HG02870 (cell line): ENCODE measurements at regions not wholly inside any gene's neighbourhood (a gene's known extent, or its start where the extent isn't known, plus 50 kb on each side); places are given as distances from the start of the nearest gene placed in this dataset.
"Not testable (repeated sequence)": the region's sequence is repeated elsewhere in the genome, so short reads cannot be mapped to it uniquely, and the experiment has no call there.

Experiments used
- ATAC-seq: cut with Tn5 transposase; IDR thresholded peaks from one replicate; pipeline ENCODE4 v1.9.1; 2021; ENCODE audit warnings: mild to moderate bottlenecking, moderate library complexity; ENCODE audit not compliant: unreplicated experiment

GRCh38 chr12:82625523-82625922 lies 61.2 kb upstream of the TMTC2 start:
- ATAC-seq, result no peak

GRCh38 chr12:82627799-82628198 lies 58.9 kb upstream of the TMTC2 start:
- ATAC-seq, result peak; percentile 76

GRCh38 chr12:82634495-82635258 lies 52.0 kb upstream of the TMTC2 start:
- ATAC-seq, result not testable (repeated sequence)

GRCh38 chr12:82635263-82635662 lies 51.4 kb upstream of the TMTC2 start:
- no peak for ATAC-seq
